Hematopoietic multipotent progenitor cell treated with erythropoietin and hydrocortisone succinate and interleukin-3 and kit ligand, for 8 days (in vitro differentiated cells): ENCODE measurements at regions not wholly inside any gene's neighbourhood (a gene's known extent, or its start where the extent isn't known, plus 50 kb on each side); places are given as distances from the start of the nearest gene placed in this dataset.

ENCODE experiments used
- DNase-seq: peaks from one replicate; pipeline ENCODE4 v3.0.0-alpha.2; 2015

- no peak for DNase-seq
Observed at GRCh38 chr1:172960019-172960418, 90.7 kb downstream of the TNFSF18 start.

- DNase-seq = no peak
Observed at GRCh38 chr1:172960454-172961208, 90.1 kb downstream of the TNFSF18 start.

- DNase-seq = no peak
Observed at GRCh38 chr1:172964864-172965263, 85.9 kb downstream of the TNFSF18 start.

- no peak for DNase-seq
Observed at GRCh38 chr1:172966844-172967540, 83.7 kb downstream of the TNFSF18 start.

GRCh38 chr1:172967936-172968335, 82.8 kb downstream of the TNFSF18 start:
- DNase-seq = no peak

- DNase-seq = no peak
Observed at GRCh38 chr1:172969611-172970010, 81.1 kb downstream of the TNFSF18 start.

- DNase-seq = no peak
Observed at GRCh38 chr1:172970186-172970585, 80.6 kb downstream of the TNFSF18 start.

- DNase-seq = no peak
Observed at GRCh38 chr1:172971241-172971640, 79.5 kb downstream of the TNFSF18 start.

- no peak for DNase-seq
Observed at GRCh38 chr1:172972258-172972657, 78.5 kb downstream of the TNFSF18 start.

- no peak for DNase-seq
Observed at GRCh38 chr1:172973424-172973823, 77.3 kb downstream of the TNFSF18 start.

GRCh38 chr1:172976222-172977041, 74.3 kb downstream of the TNFSF18 start:
- no peak for DNase-seq

GRCh38 chr1:172977296-172978017, 73.3 kb downstream of the TNFSF18 start:
- no peak for DNase-seq

GRCh38 chr1:172978595-172978994, 72.1 kb downstream of the TNFSF18 start:
- no peak for DNase-seq

- no peak for DNase-seq
Observed at GRCh38 chr1:172979828-172980227, 70.9 kb downstream of the TNFSF18 start.

GRCh38 chr1:172980456-172980855, 70.3 kb downstream of the TNFSF18 start:
- no peak for DNase-seq

GRCh38 chr1:172980971-172981370, 69.8 kb downstream of the TNFSF18 start:
- no peak for DNase-seq
